Brain pericyte (primary cell): ENCODE measurements at regions not wholly inside any gene's neighbourhood (a gene's known extent, or its start where the extent isn't known, plus 50 kb on each side); places are given as distances from the start of the nearest gene placed in this dataset.
"Not testable (repeated sequence)": the region's sequence is repeated elsewhere in the genome, so short reads cannot be mapped to it uniquely, and the experiment has no call there.

Experiments
- DNase-seq: peaks from one replicate; pipeline ENCODE4 v3.0.0-alpha.2; 2012; ENCODE audit warnings: low read depth, low spot score

DNA sequence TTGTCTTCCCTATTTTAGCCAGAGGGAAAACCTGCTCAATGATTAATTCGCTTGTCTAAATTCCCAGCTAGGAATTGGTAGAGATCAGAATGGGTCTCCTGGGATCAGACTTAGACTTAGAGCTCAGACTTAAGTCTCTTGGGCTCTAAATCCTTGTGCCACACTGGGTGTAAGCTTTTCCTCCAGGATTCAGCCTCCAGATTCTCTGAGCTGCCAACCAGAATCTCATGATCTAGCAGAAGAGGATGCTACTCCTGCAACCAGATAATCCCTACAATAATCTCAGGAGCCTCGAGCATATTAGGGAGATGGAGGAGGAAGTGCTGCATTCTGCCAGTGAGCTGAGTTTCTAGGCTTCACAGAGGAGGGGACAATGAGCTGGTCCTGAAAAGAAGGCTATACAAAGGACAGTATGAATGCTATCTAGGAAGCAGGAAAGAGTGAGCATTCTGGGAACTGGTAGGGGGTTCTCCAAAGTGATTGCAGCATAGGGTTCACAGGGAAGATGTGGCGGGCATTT, 211.6 kb upstream of the SESN3 start:
- DNase-seq, result no peak

DNA sequence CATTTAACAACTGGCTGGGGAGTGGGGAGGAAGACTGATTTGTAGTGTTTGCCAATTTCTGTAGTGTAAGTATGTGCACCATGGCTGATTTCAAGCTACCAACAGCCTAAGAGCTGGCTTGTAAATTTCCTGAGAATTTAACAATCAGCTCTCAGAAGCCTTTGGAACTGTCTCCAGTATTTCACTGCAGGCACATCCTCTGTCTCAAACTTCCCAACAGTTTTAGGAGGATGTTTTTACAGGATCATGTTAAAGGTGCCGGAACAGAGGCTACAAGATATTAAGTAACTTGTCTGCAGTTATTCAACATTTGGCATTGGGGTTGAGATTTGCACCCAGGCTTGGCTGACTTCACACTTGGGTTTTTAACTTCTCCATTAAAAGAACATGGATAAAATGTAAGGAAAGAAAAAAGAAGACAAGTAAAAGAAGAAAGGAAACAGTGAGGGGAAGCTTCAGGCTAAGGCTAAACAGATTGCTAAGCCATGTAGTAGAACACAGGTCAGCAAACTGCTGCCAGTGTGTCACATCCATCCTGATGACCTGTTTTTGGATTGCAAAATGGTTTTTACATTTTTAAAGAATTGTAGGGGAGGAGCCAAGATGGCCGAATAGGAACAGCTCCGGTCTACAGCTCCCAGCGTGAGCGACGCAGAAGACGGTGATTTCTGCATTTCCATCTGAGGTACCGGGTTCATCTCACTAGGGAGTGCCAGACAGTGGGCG, 204.8 kb upstream of the SESN3 start:
- no peak for DNase-seq

DNA sequence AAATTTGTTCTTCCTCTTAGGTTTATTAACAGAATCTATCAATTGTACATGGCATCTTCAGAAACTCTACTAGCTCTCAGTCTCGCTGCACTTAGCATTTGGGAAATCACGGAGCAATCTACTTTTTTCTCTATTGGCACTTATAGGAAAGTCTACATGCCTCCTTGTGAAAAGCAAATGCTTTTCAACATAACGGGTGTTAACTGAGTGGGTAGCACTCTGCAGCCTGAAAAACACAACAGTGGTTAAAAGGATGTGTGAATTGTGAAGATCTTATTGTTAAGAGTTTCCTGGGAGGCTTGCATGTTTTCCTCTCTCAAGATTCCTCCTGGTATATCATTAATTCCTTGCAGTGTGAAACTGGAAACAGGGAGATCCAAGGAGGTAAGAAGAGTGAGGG, 204.2 kb upstream of the SESN3 start:
- no peak for DNase-seq

DNA sequence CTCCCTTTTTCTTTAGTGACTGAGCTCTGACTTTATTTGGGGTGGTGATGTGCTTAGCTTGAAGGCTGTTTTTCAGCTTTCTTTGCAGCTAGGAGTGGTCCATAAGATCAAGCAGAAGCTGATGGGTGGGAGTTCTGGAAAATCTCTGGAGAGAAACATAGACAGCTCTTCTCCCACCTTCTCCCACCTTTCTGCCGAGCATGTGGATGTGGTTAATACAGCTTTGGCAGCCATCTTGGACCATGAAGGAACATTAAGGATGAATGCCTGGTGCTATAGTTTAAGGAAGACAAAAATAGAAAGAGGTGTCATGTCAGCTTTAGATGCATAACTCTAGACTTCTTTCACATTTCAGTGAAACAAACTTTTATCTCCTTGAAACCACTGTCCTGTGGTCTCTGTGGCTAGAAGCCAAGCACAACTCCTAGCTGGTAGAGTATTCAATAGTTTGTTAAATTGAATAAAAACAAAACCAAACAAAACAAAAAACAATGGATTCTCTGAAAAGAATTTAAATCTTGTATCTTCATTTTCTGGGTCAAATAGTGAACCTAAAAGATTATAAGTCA, 203.6 kb upstream of the SESN3 start:
- no peak for DNase-seq

DNA sequence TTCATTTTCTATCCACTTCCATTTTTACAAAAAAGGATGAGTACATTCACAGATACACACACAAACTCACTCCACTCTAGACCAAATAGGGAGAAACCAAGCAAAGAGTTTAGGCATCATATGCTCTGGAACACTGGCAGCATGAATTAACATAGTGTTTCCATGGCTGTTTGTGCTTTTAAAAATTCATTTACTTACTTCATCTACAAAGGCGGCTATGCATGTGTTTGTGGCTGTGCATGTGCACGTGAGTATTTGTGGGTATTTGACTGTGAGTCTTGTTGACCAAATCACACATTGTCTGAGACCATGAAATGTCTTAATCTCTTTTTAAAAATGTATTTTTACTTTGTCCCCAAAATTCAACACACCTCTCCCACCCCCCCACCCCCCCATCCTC, 203.0 kb upstream of the SESN3 start:
- no peak for DNase-seq

DNA sequence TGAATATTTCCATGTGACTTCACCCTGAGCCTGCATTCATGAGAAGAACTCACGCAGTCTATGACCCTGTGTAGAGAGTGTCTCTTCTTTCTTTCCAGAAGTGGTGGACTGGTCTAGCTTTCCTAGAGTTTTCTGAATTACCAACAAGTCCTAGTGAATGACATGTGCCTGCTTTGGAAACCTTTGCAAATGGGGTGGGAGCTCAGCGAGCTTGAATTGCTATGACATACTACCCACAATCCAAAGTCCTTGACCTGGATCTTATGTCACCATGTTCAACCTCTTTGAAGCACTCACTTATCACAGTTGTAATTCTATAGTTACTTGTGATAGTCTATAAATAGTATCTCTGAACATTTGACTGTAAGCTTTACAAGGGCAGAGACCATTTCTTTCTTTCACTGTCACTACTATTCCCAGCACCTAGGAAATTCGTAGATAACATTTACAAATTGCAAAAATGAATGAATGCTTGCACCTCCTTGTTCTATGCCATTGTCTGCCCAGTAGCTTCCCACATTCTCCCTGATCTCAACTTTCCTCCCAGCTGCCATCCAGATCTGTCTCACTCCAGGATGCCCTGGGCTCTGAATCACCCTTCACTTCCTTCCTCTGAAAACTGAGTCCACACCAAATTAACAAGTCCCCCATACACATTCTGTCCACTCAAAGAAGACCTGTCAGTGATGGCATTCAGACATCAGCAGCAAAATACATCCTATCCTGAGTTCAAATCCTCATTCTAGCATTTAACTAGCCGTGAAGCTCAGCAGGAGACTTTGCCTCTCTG, 201.9 kb upstream of the SESN3 start:
- no peak for DNase-seq

DNA sequence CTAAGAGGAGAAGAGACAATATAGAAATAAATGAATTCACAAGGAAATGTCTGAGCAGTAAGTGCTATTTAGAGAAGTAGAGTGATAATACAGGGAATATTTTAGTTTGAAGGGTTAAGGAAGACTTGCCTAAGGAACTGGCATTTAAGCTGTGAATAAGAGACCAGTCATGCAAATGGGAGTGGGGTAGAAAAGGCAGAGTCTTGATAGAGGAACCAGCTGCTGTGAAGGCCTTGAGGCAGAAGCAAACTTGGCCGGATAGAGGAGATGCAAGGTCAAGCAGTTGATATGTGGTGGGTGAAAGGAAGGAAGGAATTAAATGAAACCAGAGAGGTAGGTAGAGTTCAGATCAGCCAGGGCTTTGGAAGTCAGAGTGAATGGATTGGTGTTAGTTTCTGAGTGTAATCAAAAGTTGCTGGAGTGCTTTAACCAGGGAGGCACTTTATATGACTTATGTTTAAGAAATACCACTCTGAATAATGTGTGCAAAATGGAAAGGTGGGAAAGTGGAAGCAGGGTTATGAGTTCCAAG, 198.4 kb upstream of the SESN3 start:
- no peak for DNase-seq

DNA sequence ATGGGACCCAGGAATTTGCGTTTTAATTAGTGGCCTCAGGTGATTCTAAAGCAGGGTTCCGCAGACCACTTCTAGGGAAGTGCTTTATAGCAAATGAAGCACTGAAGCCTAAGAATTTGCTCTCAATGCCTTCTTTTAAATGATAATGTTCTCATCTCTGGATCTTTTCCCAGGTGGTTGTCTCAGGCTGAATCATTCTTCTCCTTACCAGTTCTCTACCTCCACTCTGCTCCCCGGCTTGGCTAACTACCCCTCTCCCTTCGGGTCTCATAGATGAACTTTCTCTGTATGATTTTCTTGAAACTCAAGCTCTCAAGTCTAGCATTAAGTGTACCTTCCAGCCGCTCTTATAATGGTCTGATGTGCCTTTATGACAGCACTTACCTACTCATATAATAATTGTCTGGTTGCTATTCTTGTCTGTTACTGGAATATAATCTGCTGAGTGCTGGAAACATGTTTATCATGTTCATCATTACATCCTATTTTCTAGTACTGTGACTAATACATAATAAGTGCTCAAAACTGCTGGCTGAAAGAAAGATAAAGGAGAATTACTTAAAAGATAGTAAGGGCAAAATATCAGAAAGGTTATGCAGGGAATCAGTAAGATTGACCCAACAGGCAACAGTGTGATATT, 195.9 kb upstream of the SESN3 start:
- no peak for DNase-seq

DNA sequence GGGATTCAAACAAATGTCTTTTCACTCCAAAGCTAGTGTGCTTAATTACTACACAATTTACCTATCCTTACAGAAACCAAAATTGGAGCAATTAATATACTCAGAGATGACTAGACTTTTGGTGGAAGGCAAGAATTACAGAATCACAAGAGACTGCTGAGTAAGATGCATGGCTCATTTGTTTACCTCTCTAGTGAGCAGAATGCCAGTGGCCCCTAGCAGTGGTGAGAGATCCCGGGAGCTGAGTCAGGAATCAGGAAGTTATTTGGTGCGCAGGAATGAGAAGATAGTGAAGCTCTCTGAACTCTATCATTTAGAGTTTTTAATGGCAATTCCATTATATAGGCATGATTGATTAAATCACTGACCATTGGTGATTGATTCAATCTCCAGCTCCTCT, 188.9 kb upstream of the SESN3 start:
- no peak for DNase-seq

DNA sequence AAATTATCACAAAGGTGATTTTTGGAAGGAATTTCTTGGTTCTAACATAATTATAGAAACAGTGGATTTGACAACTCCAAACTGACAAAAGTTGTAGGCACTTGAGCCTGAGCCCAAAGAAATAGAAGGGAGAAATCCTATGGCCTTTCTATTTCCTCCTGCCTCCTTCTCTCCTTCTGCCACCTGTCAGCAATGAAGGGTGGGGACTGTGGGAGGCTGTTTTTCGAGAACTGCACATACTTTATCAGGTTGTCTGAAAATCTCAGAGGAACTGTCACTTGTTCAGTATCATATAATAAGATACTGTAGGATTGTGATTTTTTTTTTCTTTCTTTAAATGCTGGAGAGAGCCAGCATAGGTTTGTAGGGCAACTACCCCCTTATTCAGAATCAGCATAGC, 187.9 kb upstream of the SESN3 start:
- DNase-seq, result no peak

DNA sequence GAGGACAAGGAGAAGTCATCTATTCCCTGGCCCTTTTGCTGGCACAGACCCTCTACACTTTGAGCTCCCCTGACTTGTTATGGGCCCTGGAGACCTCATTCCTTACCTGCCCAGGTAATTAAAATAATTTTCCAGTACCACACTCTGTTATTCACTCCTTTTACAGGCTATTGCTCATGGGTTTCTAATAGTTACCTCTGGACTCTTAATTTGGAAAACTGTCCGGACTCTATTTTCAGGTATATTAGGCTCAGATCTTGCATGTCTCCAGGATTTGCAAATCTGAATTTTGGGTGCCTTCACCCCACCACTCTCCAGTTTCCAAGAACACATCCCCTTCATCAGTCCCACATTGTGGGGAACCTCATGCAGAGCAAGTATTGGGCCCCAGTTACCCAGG, 186.8 kb upstream of the SESN3 start:
- no peak for DNase-seq

DNA sequence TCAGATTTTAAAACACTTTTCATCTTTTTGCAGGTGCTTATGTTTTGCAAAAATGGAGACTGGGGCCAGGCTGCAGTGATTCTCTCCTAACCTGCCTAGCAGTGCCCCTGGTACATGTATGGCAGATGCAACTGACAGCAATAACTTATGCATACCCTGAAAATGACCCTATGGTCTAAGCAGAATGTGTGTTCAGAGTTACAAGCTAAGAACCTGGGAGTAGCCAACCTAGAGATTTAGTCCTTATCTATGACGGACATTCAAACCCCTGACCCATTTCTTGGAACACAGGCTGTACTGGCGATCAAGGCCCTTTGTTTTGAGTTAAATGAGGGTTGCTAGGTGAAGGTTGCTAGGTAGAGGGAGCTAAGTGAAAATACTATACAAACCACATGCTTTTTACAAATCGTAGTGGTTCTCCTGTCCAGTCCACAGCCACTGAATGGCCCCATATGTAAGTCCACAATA, 184.9 kb upstream of the SESN3 start:
- DNase-seq, result no peak

DNA sequence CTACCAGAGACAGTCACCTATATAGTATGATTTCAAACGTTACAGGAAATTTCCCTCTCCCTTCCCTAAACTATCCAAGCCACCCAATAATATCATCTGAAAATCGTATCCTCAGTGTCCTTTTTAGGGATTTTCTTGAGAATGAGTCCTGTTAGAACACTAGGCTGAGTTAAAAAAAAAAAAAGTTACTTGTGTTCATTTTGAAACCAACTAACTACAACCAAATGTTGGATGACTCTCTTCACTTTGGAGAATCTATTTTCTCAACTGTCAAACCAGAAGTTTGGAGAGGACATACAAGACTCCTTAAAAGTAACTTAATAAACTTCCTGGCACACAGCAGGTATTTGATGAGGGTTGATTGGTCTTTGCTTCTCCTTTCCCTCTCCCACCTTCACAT, 183.2 kb upstream of the SESN3 start:
- DNase-seq, result no peak

DNA sequence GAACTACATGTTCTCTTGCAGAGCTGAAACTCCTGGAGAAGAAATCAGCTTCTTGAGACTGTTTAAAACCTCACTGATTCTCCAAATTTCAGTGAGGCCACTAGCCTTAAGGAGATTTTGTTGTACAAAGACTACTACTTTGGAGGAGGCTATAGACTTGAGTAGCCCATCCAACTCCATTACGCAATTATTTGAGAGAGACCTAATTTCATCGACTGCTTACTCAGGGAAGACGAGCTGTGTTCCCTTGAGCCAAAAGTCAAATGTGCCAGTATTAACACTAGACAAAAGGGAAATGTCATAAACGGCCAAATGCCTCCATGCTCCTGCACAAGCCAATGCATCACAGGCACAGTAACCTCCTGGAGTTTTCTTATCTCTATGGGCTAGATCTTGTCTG, 182.8 kb upstream of the SESN3 start:
- no peak for DNase-seq

DNA sequence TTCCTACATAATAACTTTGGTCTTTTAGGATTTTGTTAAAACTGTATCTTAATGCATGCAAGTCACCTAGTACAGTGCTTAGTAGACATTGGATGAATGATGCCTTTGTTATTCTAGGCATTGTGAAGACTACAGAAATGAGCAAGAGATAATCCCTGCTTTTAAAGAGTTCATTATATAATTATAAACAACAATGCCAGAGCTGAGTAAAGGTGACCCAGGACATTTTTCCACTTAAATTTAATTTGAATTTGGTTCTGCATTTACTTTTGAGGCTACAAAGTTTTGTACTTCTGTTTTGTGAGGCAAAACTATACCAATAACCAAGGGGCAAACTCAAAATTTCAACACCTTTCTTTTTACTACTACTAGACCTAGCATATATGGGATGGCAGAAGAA, 182.0 kb upstream of the SESN3 start:
- DNase-seq, result no peak

DNA sequence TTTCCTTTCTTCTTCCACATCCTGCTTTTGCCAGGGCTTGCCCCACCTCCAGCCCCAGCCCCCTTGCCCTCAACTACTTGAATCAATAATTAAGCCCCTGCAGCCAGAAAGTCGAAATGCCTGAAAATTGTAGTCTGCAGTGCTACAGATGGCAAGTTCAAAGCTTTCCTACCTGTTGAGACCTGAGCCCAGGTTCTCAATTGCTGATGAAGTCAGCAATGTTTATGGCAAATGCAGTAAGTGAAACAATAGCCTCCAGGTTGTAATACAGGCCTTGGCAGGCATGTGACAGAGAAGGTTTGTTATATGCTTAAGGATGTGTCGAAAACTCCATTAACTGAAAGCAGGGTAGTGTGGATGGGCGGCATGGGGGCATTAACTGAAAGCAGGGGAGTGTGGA, 181.1 kb upstream of the SESN3 start:
- DNase-seq, result no peak

DNA sequence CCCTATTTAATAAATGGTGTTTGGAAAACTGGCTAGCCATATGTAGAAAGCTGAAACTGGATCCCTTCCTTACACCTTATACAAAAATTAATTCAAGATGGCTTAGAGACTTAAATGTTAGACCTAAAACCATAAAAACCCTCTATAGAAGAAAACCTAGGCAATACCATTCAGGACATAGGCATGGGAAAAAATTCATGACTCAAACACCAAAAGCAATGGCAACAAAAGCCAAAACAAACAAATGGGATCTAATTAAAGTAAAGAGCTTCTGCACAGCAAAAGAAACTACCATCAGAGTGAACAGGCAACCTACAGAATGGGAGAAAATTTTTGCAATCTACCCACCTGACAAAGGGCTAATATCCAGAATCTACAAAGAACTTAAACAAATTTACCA, 179.7 kb upstream of the SESN3 start:
- DNase-seq, result not testable (repeated sequence)

DNA sequence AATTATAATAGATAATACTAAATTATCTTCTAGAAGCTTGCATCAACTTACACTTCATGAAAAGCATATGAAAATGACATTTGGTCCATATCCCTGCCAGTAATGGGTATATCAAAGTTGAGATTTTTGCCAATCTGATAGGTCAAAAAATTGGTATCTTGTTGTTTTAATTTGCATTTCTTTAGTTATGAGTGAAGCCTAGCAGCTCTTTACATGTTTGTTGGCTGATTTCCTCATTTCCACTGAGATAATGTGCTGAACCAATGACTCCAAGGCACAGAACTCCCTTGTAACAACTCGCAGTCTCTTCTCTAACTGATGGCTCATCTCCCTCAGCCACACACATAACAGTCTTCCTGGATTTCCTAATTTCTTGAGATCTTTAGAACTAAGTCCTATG, 175.3 kb upstream of the SESN3 start:
- no peak for DNase-seq

DNA sequence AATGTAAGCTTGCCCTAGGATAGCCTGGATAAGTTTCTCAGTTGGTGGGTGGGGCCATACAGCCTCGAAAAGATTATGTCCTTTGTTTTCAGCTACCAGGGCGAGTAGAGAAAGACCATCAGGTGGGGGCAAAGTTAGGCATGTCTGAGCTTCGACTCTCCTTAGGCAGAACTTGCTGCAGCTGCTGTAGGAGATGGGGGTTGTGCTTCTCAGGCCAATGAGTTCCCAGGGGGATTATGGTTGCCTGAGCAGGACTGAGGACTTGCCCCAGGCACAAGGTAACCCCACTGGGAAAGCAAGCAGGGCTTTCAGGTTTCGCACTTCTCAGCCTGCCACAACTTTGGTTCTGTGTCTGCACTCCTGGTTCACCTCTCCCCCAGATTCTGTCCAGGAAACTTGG, 173.4 kb upstream of the SESN3 start:
- DNase-seq, result no peak

DNA sequence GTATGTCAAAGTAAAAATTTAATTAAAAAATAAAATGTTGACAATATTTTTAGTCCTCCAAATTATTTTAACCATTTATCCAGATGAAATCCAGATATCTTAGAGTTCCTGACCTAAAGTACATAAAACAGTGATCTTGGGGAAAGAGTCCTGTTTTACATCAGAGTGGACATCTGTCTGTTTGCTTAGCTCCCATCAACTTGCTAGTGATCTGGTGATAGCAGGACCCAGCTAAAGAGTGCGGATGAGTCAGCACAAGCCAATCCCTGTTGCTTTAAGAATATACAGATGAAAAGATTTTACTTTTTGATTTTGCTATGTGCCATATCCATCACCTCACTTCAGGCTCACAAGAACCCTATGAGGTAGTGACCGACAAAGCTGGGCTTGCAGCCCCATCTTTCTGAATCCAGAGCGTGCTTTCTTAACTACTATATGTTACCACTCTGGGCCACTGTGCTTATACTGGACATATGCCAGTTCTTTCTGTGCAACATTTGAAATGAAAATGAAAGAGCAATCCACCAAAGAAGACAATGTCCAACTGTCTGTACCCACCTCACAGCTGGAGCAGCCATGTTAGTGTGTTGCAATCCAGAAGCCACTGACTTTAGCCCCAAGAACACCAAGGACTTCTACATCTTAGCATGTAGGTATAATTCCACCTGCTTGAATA, 167.6 kb upstream of the SESN3 start:
- DNase-seq, result peak; percentile 47

DNA sequence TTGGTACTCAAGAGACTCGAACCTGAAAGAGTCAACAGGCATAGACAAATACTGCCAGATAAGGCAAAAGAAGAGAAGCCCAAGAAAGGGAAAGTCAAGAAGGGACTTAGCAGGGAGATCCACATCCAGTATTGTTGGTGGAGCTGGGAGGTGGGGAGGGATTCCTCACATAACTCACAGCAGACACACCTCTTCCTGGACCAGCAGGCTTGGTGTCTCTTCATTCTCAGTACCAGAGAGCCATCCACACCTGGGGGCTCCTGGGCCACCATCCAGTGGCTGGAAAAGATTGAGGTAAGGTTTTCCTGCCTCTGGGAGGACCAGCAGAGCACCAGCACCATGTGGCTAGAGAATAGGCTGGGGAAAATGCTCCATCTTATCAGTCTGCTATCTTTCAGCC, 161.6 kb upstream of the SESN3 start:
- no peak for DNase-seq
